ENCODE measurements at regions not wholly inside any gene's neighbourhood (a gene's known extent, or its start where the extent isn't known, plus 50 kb on each side); places are given as distances from the start of the nearest gene placed in this dataset.

GRCh38 chr17:77512062-77512946 lies 371.5 kb downstream of the SEC14L1 start (continued):
- TF ChIP-seq, protein P1, sequence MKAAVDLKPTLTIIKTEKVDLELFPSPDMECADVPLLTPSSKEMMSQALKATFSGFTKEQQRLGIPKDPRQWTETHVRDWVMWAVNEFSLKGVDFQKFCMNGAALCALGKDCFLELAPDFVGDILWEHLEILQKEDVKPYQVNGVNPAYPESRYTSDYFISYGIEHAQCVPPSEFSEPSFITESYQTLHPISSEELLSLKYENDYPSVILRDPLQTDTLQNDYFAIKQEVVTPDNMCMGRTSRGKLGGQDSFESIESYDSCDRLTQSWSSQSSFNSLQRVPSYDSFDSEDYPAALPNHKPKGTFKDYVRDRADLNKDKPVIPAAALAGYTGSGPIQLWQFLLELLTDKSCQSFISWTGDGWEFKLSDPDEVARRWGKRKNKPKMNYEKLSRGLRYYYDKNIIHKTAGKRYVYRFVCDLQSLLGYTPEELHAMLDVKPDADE (CRISPR knock-in tag; IDR thresholded peaks at IDR 0.05) = no peak
- TF ChIP-seq SIN3A (IDR thresholded peaks at IDR 0.05; ENCODE audit: borderline replicate concordance, low read depth, low read length) (0 out of 2 replicates have a peak, but pooled peaks have one; percentile 52), SALL2 (CRISPR knock-in tag; IDR thresholded peaks at IDR 0.05) (peak; percentile 63; the same call in 1 of the 2 replicates), ZNF441 (CRISPR knock-in tag; IDR thresholded peaks at IDR 0.05; ENCODE audit: borderline replicate concordance) (no peak; the same call in 1 of the 2 replicates), ZNF496 (CRISPR knock-in tag; IDR thresholded peaks at IDR 0.05; ENCODE audit: insufficient replicate concordance) (no peak), U2AF1 (optimal IDR thresholded peaks at IDR 0.05; ENCODE audit: low read depth, low read length) (no peak), ZXDC (CRISPR knock-in tag; IDR thresholded peaks at IDR 0.05) (no peak; the same call in 1 of the 2 replicates), CREM (IDR thresholded peaks at IDR 0.05) (peak; percentile 89), CREM (CRISPR knock-in tag; IDR thresholded peaks at IDR 0.05) (no peak), ZNF33A (CRISPR knock-in tag; IDR thresholded peaks at IDR 0.05; ENCODE audit: borderline replicate concordance) (no peak), ZNF430 (CRISPR knock-in tag; IDR thresholded peaks at IDR 0.05) (no peak), ISX (CRISPR knock-in tag; conservative IDR thresholded peaks at IDR 0.05) (no peak), CBFB (CRISPR knock-in tag; IDR thresholded peaks at IDR 0.05) (peak; percentile 82), RFX5 (IDR thresholded peaks at IDR 0.05; ENCODE audit: low read depth, low read length) (no peak), ARID2 (CRISPR knock-in tag; IDR thresholded peaks at IDR 0.05; ENCODE audit: borderline replicate concordance) (no peak; the same call in 1 of the 2 replicates), ZNF770 (CRISPR knock-in tag; IDR thresholded peaks at IDR 0.05) (no peak), ZBTB33 (CRISPR knock-in tag; IDR thresholded peaks at IDR 0.05) (0 out of 2 replicates have a peak, but pooled peaks have one; percentile 32), MIXL1 (CRISPR knock-in tag; IDR thresholded peaks at IDR 0.05) (peak; percentile 99), SCMH1 (CRISPR knock-in tag; IDR thresholded peaks at IDR 0.05; ENCODE audit: borderline replicate concordance) (no peak)
- TF ChIP-seq, protein P2, sequence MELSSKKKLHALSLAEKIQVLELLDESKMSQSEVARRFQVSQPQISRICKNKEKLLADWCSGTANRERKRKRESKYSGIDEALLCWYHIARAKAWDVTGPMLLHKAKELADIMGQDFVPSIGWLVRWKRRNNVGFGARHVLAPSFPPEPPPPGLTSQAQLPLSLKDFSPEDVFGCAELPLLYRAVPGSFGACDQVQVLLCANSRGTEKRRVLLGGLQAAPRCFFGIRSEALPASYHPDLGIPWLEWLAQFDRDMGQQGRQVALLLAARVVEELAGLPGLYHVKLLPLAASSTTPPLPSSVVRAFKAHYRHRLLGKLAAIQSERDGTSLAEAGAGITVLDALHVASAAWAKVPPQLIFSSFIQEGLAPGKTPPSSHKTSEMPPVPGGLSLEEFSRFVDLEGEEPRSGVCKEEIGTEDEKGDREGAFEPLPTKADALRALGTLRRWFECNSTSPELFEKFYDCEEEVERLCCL (CRISPR knock-in tag; IDR thresholded peaks at IDR 0.05; ENCODE audit: borderline replicate concordance) = no peak

Measured in HepG2 (cell line).